GM12865 (cell line): ENCODE measurements at regions not wholly inside any gene's neighbourhood (a gene's known extent, or its start where the extent isn't known, plus 50 kb on each side); places are given as distances from the start of the nearest gene placed in this dataset.

ENCODE experiments used
- DNase-seq: peaks from one replicate; pipeline ENCODE4 v3.0.0; 2010; ENCODE audit warnings: low read depth
- H3K4me3 ChIP-seq: 2 replicates; pipeline ENCODE4 v1.5.1; 2011; ENCODE audit warnings: mild to moderate bottlenecking, low read depth, low read length, control low read depth
- TF ChIP-seq, protein P1 (sequence below): IDR thresholded peaks from 2 replicates; pipeline ENCODE4 v1.5.1; 2011; ENCODE audit warnings: low read length, control low read depth, low read depth, inconsistent platforms; ENCODE audit not compliant: insufficient read depth; ENCODE audit errors: missing control alignments

DNA sequence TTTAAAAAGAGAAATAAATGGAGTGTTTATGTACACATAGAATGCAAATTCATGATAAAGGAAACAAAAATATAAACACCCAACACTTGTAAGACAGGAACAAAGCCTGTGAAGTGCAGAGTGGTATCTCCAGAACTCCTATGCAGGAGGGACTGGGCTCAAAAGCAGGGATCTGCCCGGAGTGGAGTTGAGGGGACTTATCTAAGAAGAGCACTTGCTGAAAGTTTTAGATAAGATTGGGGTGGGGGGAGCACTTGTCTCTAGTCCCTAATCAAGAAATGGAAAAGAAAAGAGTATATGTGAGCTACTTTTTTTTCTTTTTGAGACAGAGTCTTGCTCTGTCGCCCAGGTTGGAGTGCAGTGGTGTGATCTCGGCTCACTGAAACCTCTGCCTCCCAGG, 840.4 kb downstream of the MAT2B start:
- DNase-seq: no peak
- no peak overlapping the region for H3K4me3 ChIP-seq
- TF ChIP-seq, protein P1, sequence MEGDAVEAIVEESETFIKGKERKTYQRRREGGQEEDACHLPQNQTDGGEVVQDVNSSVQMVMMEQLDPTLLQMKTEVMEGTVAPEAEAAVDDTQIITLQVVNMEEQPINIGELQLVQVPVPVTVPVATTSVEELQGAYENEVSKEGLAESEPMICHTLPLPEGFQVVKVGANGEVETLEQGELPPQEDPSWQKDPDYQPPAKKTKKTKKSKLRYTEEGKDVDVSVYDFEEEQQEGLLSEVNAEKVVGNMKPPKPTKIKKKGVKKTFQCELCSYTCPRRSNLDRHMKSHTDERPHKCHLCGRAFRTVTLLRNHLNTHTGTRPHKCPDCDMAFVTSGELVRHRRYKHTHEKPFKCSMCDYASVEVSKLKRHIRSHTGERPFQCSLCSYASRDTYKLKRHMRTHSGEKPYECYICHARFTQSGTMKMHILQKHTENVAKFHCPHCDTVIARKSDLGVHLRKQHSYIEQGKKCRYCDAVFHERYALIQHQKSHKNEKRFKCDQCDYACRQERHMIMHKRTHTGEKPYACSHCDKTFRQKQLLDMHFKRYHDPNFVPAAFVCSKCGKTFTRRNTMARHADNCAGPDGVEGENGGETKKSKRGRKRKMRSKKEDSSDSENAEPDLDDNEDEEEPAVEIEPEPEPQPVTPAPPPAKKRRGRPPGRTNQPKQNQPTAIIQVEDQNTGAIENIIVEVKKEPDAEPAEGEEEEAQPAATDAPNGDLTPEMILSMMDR: no peak

DNA sequence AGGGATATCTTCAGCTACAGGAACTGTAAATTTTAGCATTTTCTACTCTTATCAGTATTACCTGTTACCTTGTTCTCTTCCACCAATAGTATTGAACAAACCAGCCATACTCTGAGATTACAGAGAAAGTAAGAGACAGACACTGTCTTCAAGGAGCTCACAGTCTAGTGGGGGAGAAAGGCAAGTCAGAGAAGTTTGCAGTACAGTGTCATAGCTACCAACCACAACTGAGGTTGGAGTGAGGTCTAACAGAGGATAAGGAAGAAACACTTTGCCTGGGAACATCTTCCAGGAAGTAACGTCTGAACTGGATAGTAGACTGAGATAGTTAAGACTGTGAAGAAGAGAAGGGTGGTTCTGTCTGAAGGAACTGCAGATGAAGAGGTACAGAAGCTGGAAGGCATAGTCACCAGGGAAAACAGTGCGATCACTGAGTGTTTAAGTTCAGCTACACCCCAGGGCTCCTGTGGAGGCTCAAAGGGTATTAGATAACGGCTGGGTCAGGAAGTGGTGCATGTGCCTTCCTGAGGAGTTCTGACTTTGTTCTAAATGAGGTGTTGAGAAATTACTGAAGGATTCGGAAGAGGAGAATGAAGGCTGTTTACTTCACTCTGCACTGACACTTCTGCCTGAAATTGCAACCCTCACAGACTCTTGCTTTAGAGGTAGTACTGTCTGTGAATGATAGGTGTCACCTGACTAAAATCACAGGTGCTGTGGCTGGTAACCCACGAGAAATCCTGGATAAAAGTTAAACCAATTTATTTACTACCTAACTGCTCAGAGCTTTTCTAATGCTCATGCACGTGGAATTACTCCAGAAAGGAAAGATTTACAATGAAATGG, 841.6 kb downstream of the MAT2B start:
- H3K4me3 ChIP-seq: no peak overlapping the region
- TF ChIP-seq, protein P1: no peak
- DNase-seq: no peak

DNA sequence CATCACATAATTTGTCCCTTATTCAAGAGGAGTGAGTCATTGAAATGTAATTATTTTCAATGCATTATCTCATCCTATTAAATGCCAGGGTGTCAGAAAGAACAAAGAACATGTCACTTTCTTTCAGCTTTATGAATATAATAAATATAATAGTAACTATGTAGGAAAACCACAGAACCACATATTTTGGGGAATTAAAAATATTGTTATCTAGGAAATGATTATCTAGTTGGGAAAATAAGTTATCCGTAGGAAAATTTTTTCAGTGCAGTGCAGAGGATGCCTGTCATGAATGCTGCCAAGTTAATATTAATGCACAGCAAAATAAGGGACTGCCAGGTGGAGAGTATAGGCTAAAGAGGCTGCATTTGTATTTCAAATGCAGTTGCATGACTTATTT, 844.8 kb downstream of the MAT2B start:
- TF ChIP-seq, protein P1: no peak
- DNase-seq: no peak
- no peak overlapping the region for H3K4me3 ChIP-seq

DNA sequence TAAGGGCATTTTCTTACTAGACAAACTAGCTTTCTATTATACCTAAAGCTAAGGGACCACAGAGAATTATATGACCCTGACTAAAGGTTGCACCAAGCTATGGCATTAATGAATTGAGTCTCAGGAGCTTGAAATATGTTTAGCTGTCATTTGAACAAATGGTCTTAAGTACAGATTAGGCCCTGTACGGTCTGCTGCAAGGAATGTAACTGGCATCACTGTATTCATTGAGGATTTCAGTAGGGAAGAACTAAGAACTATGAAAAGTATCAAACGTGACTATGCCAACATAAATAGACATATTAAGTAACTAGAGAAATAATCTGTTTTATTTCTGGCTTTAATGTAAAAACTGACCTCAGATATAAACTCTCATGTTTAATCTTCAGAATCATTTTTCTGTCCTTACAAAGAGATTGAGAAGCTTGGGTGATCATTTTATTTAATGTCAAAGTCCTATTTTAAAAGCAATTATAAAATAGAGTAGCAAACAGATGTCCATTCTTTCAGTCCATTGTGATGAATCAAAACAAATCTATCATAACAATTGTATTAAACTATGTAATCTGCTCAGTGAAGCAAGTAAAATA, 845.9 kb downstream of the MAT2B start:
- DNase-seq: no peak
- TF ChIP-seq, protein P1: no peak
- H3K4me3 ChIP-seq: no peak overlapping the region

DNA sequence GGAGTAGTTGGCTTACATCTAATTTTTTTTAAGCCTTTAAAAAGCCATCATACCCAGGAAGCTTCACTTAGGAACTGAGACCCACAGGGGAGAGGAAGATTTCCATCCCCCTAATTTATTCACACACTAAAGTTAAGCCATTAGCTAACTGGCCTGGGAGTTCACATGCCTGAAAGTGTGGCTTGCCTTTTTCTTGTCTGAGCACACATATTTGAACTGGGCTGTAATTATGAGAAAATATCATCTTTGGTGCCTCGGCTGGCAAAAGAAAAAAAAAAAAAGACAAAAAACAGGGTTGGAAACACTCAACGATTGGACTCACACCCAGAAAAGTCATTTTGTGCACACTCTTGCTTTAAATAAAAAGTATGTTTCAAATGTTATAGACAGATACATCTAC, 847.3 kb downstream of the MAT2B start:
- no peak for DNase-seq
- no peak overlapping the region for H3K4me3 ChIP-seq
- TF ChIP-seq, protein P1: no peak

DNA sequence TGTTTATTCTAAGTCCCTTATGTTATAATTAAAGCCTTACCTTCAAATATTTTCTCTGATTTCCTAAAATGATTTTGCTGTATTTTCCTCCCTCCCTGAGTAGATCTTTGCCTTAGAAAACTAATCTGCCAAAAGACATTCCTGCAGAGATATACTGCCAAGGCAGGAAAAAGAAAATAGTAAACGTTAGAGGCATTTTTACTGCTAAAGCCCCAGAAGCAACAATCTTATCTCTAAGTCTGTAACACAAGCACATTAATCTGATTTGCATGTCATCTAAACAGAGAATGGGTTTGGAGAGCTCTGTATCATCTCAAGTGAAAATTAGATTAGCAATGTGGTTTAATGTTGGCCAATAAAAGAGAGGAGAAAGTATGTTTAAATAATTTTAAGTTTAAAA, 847.7 kb downstream of the MAT2B start:
- no peak for DNase-seq
- no peak overlapping the region for H3K4me3 ChIP-seq
- TF ChIP-seq, protein P1: no peak
